Ascending aorta (tissue), 2 donors: ENCODE measurements at regions not wholly inside any gene's neighbourhood (a gene's known extent, or its start where the extent isn't known, plus 50 kb on each side); places are given as distances from the start of the nearest gene placed in this dataset.

Experiments used
- DNase-seq, 2 donors: peaks; one replicate each; pipeline ENCODE4 v3.0.0-alpha.2; 2019; ENCODE audit warnings: low spot score in 2 of 2
- H3K27ac ChIP-seq, 2 donors: fragments of 200-600 bp; sonication (generic); one replicate each; pipeline ENCODE4 v1.5.1; 2016 to 2017; ENCODE audit warnings: mild to moderate bottlenecking in 1 of 2
- H3K27me3 ChIP-seq: fragments of 200-600 bp; sonication (generic); one replicate; pipeline ENCODE4 v1.5.1; 2017
- H3K36me3 ChIP-seq, 2 donors: fragments of 200-600 bp; sonication (generic); one replicate each; pipeline ENCODE4 v1.5.1; 2016
- H3K4me1 ChIP-seq, 2 donors: fragments of 200-600 bp; sonication (generic); one replicate each; pipeline ENCODE4 v1.5.1; 2016 to 2017; ENCODE audit warnings: mild to moderate bottlenecking in 1 of 2
- H3K4me3 ChIP-seq, 2 donors: fragments of 200-600 bp; sonication (generic); one replicate each; pipeline ENCODE4 v1.5.1; 2016 to 2017; ENCODE audit warnings: mild to moderate bottlenecking in 1 of 2
- H3K9me3 ChIP-seq, 2 donors: fragments of 200-600 bp; sonication (generic); one replicate each; pipeline ENCODE4 v1.5.1; 2016
- CTCF ChIP-seq, 3 experiments: fragments of 200-600 bp in 2 of 3; fragments of 450-650 bp in 1 of 3; sonication (generic) in 2 of 3; IDR thresholded peaks; one replicate each; pipeline ENCODE4 v1.5.1; 2016 to 2019; ENCODE audit warnings: antibody characterized with exemption in 3 of 3, mild to moderate bottlenecking in 1 of 3, moderate library complexity in 1 of 3
- intact Hi-C: fragments of 100-400 bp; cut with DNase I; formaldehyde crosslinking; loops from one replicate; pipeline ENCODE4 v1.15.1; 2023

GRCh38 chr12:90055071-90055470 lies 346.4 kb upstream of the ATP2B1 start:
- intact Hi-C loops, result no loop called here
- TF ChIP-seq CTCF (IDR thresholded peaks at IDR 0.05), result no peak
- Histone ChIP-seq H3K27me3 (no peaks in the 10 kb centered on the region), H3K36me3 (no peaks in the 10 kb centered on the region), H3K27ac (no peak overlapping the region), H3K4me3 (no peak overlapping the region), H3K9me3 (no peaks in the 10 kb centered on the region), H3K4me1 (no peaks in the 10 kb centered on the region)
- DNase-seq, result no peak

- DNase-seq, result no peak
- Histone ChIP-seq H3K4me1 (no peaks in the 10 kb centered on the region), H3K27me3 (no peaks in the 10 kb centered on the region), H3K4me3 (no peak overlapping the region), H3K9me3 (no peaks in the 10 kb centered on the region), H3K27ac (no peak overlapping the region), H3K36me3 (no peaks in the 10 kb centered on the region)
- no peak for TF ChIP-seq CTCF (IDR thresholded peaks at IDR 0.05)
- intact Hi-C loops, result no loop called here
These were observed 340.3 kb upstream of the ATP2B1 start for GRCh38 chr12:90048918-90049317.

GRCh38 chr12:90045559-90045958 lies 336.9 kb upstream of the ATP2B1 start:
- Histone ChIP-seq H3K9me3 (no peaks in the 10 kb centered on the region), H3K27ac (no peak overlapping the region), H3K4me1 (no peaks in the 10 kb centered on the region), H3K4me3 (no peak overlapping the region), H3K27me3 (no peaks in the 10 kb centered on the region), H3K36me3 (no peaks in the 10 kb centered on the region)
- DNase-seq, result no peak
- no peak for TF ChIP-seq CTCF (IDR thresholded peaks at IDR 0.05)
- intact Hi-C loops, result no loop called here

- H3K4me3 ChIP-seq, result no peak overlapping the region
- no peaks in the 10 kb centered on the region for H3K9me3 ChIP-seq
- no peak for TF ChIP-seq CTCF (IDR thresholded peaks at IDR 0.05)
- intact Hi-C loops, result no loop called here
- H3K36me3 ChIP-seq, result no peaks in the 10 kb centered on the region
- no peak for DNase-seq
- H3K4me1 ChIP-seq, result no peaks in the 10 kb centered on the region
- no peaks in the 10 kb centered on the region for H3K27me3 ChIP-seq
- no peak overlapping the region for H3K27ac ChIP-seq
These were observed 335.4 kb upstream of the ATP2B1 start for GRCh38 chr12:90044069-90044468.

- no peak for TF ChIP-seq CTCF (IDR thresholded peaks at IDR 0.05)
- no peak for DNase-seq
These were observed 334.4 kb upstream of the ATP2B1 start for GRCh38 chr12:90042920-90043641.

GRCh38 chr12:90038289-90038688 lies 329.7 kb upstream of the ATP2B1 start:
- TF ChIP-seq CTCF (IDR thresholded peaks at IDR 0.05), result no peak
- H3K27me3 ChIP-seq, result no peaks in the 10 kb centered on the region
- no peaks in the 10 kb centered on the region for H3K4me1 ChIP-seq
- peaks cover 0 to 8% of the 10 kb centered on the region in 2 donors for H3K9me3 ChIP-seq
- no peak overlapping the region for H3K27ac ChIP-seq
- DNase-seq, result no peak
- H3K36me3 ChIP-seq, result no peaks in the 10 kb centered on the region
- H3K4me3 ChIP-seq, result no peak overlapping the region
- intact Hi-C loops, result no loop called here

More at GRCh38 chr12:90042920-90043641, 334.4 kb upstream of the ATP2B1 start:
- intact Hi-C loops, result no loop called here
- Histone ChIP-seq H3K36me3 (no peaks in the 10 kb centered on the region), H3K4me1 (no peaks in the 10 kb centered on the region), H3K9me3 (no peaks in the 10 kb centered on the region), H3K27ac (no peak overlapping the region), H3K27me3 (no peaks in the 10 kb centered on the region), H3K4me3 (no peak overlapping the region)
